Subcutaneous abdominal adipose tissue (tissue), 5 donors: ENCODE measurements at regions not wholly inside any gene's neighbourhood (a gene's known extent, or its start where the extent isn't known, plus 50 kb on each side); places are given as distances from the start of the nearest gene placed in this dataset.
"Not testable (repeated sequence)": the region's sequence is repeated elsewhere in the genome, so short reads cannot be mapped to it uniquely, and the experiment has no call there.

ENCODE experiments used
- H3K27ac ChIP-seq: one replicate; pipeline ENCODE4 v1.7.0; 2013; ENCODE audit warnings: low read depth, mild to moderate bottlenecking, inconsistent platforms, low read length, moderate library complexity
- H3K27me3 ChIP-seq, 5 donors: one replicate each; pipeline ENCODE4 v1.7.0; 2013; ENCODE audit warnings: low read length in 5 of 5, inconsistent platforms in 1 of 5; ENCODE audit not compliant: control insufficient read depth in 5 of 5, insufficient read depth in 4 of 5
- H3K36me3 ChIP-seq, 5 donors: one replicate each; pipeline ENCODE4 v1.7.0; 2013; ENCODE audit warnings: low read length in 5 of 5; ENCODE audit not compliant: control insufficient read depth in 5 of 5, insufficient read depth in 5 of 5
- H3K4me1 ChIP-seq, 5 donors: one replicate each; pipeline ENCODE4 v1.7.0; 2013; ENCODE audit warnings: low read length in 5 of 5, mild to moderate bottlenecking in 3 of 5, moderate library complexity in 1 of 5; ENCODE audit not compliant: control insufficient read depth in 5 of 5, insufficient read depth in 5 of 5
- H3K4me3 ChIP-seq, 5 donors: one replicate each; pipeline ENCODE4 v1.7.0; 2013; ENCODE audit warnings: low read length in 5 of 5, low read depth in 1 of 5
- H3K9ac ChIP-seq, 5 donors: one replicate each; pipeline ENCODE4 v1.7.0; 2013; ENCODE audit warnings: low read length in 5 of 5, mild to moderate bottlenecking in 4 of 5, moderate library complexity in 3 of 5
- H3K9me3 ChIP-seq, 5 donors: one replicate each; pipeline ENCODE4 v1.7.0; 2013; ENCODE audit warnings: low read length in 5 of 5; ENCODE audit not compliant: control insufficient read depth in 5 of 5
- donor health status: healthy.
- donor health status: healthy.
- donor health status: healthy.
- donor health status: healthy.
- donor health status: healthy.

DNA sequence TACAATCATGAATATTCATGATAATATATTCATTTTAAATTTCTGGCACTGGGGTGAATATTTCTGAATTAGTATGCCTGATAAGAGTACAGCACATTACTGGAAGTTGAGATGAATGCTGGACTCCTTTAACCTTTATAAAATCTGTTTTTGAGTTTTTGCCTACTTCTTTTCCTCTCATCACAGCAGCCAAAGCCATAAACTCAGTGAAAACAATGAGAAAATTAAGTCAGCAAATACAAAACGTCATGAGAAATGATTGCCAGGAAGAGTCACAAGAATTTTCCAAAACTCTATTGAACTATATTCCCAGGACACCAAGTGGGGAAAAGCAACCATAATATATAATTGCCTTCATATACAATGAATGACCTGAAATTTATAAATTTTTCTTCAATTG lies 837.6 kb downstream of the TBC1D32 start:
- H3K4me3 ChIP-seq = no peak overlapping the region
- H3K36me3 ChIP-seq = no peaks in the 10 kb centered on the region
- no peaks in the 10 kb centered on the region for H3K27me3 ChIP-seq
- H3K9ac ChIP-seq = no peak overlapping the region
- H3K27ac ChIP-seq = no peak overlapping the region
- H3K4me1 ChIP-seq = peaks cover 0 to 12% (median 0%) of the 10 kb centered on the region in 5 donors
- H3K9me3 ChIP-seq = no peaks in the 10 kb centered on the region

- H3K27ac ChIP-seq = no peak overlapping the region
- H3K9ac ChIP-seq = no peak overlapping the region
- no peaks in the 10 kb centered on the region for H3K9me3 ChIP-seq
- no peaks in the 10 kb centered on the region for H3K36me3 ChIP-seq
- H3K4me3 ChIP-seq = no peak overlapping the region
- H3K4me1 ChIP-seq = peaks cover 0 to 7% (median 0%) of the 10 kb centered on the region in 5 donors
- H3K27me3 ChIP-seq = no peaks in the 10 kb centered on the region
Observed at GRCh38 chr6:120493505-120493904, 840.8 kb downstream of the TBC1D32 start.

DNA sequence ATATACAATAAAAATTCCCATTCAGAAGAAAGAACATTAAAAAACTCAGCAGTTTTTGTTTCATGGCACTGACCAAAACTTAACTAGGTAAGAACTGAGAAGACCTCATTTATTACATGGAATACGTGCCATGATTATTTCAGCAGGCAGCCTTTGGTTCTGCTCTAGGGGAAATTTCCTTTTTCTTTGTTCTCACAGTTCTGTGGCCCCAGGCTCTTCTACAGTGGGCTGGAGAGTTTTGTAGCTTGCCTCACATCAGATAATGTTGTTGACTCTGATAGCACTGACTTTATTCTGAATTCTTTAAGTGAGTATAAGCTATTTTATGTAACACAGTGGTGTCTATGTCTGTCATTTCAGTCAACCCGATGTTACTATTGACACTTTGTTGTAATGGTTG lies 844.3 kb downstream of the TBC1D32 start:
- no peaks in the 10 kb centered on the region for H3K9me3 ChIP-seq
- no peak overlapping the region for H3K9ac ChIP-seq
- H3K36me3 ChIP-seq = no peaks in the 10 kb centered on the region
- peaks cover 0 to 3% (median 0%) of the 10 kb centered on the region in 5 donors for H3K4me1 ChIP-seq
- no peak overlapping the region for H3K27ac ChIP-seq
- H3K4me3 ChIP-seq = no peak overlapping the region
- H3K27me3 ChIP-seq = no peaks in the 10 kb centered on the region

DNA sequence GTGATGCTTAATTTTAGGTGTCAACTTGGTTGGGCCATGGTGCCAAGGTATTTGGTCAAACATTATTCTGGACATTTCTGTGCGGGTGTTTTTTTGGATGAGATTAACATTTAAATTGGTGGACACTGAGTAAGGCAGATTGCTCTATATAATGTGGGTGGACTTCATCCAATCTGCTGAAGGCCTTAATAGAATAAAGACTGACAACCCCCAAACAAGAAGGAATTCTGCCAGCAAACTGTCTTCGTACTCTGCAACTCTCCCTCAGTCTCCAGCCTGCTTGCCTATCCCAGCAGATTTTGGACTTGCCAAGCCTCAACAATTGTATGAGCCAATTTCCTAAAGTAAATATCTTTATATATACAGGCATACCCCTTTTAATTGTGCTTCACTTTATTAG lies 850.1 kb downstream of the TBC1D32 start:
- H3K9me3 ChIP-seq = peaks cover 2 to 8% (median 4%) of the 10 kb centered on the region in 5 donors
- H3K27me3 ChIP-seq = no peaks in the 10 kb centered on the region
- H3K9ac ChIP-seq = no peak overlapping the region
- H3K36me3 ChIP-seq = no peaks in the 10 kb centered on the region
- no peaks in the 10 kb centered on the region for H3K4me1 ChIP-seq
- no peak overlapping the region for H3K27ac ChIP-seq
- no peak overlapping the region for H3K4me3 ChIP-seq

DNA sequence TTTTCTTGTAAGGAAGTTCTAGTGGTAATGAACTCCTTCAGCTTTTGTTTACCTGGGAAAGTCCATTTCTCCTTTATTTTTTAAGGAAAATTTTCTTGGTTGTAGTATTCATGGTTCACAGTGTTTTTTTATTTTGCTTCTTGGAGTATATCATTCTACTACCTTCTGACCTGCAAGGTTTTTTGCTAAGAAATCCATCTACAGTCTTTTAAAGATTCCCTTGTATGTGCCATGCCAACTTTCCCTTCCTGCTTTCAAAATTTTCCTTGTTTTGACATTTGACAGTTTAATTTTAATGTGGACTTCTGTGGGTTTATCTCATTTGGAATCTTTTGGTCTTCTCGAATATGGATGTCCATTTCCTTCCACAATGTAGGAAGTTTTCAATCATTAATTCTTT lies 855.6 kb downstream of the TBC1D32 start:
- Histone ChIP-seq H3K27ac (no peak overlapping the region), H3K4me3 (no peak overlapping the region), H3K27me3 (no peaks in the 10 kb centered on the region), H3K9ac (no peak overlapping the region), H3K9me3 (peaks cover 4 to 19% (median 10%) of the 10 kb centered on the region in 5 donors), H3K36me3 (no peaks in the 10 kb centered on the region), H3K4me1 (no peaks in the 10 kb centered on the region)

GRCh38 chr6:120473804-120474203 lies 860.5 kb downstream of the TBC1D32 start:
- no peaks in the 10 kb centered on the region for H3K36me3 ChIP-seq
- no peaks in the 10 kb centered on the region for H3K4me1 ChIP-seq
- no peak overlapping the region for H3K27ac ChIP-seq
- no peak overlapping the region for H3K4me3 ChIP-seq
- no peak overlapping the region for H3K9ac ChIP-seq
- no peaks in the 10 kb centered on the region for H3K27me3 ChIP-seq
- H3K9me3 ChIP-seq = peaks cover 0 to 16% (median 10%) of the 10 kb centered on the region in 5 donors

DNA sequence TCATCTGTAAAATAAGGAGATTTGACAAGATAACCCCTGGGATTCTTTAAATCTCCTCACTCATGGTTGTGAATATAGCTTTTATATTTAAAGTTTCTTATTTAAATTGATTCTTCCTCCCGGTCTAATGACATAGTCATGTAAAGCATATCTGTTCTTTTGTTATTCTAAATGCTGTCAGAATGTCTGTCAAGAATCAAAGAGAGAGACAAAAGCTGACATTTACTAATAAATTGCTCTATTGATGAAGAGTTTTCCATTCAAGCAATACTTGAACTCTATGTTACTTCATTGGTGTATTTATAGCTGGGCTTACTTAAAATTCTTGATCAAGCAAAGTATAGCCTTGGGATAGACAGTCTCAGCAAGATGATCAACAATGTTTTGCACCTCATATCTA lies 865.8 kb downstream of the TBC1D32 start:
- no peaks in the 10 kb centered on the region for H3K4me1 ChIP-seq
- no peak overlapping the region for H3K9ac ChIP-seq
- no peaks in the 10 kb centered on the region for H3K27me3 ChIP-seq
- no peak overlapping the region for H3K4me3 ChIP-seq
- no peak overlapping the region for H3K27ac ChIP-seq
- peaks cover 0 to 8% (median 3%) of the 10 kb centered on the region in 5 donors for H3K9me3 ChIP-seq
- no peaks in the 10 kb centered on the region for H3K36me3 ChIP-seq

DNA sequence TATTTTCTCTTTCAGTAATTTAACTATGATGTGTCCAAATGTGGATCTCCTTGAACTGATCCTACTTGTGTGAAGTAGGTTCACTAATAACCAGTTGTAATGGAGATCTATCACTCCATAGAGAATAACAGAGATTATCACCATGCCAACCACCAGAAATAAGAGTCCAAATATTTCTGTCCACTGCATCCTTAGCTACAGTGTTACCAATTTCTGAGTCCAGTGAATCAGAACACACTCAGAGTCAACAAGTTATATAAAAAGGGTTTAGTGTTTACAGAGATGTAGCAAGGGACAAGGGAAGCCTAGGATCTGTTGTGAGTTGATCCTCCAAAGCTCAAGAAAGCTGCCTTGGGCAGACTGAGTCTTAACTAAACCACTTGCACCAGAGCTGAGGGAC lies 882.8 kb downstream of the TBC1D32 start:
- Histone ChIP-seq H3K27me3 (no peaks in the 10 kb centered on the region), H3K27ac (no peak overlapping the region), H3K4me1 (no peaks in the 10 kb centered on the region), H3K9me3 (peaks cover 0 to 3% (median 0%) of the 10 kb centered on the region in 5 donors), H3K9ac (no peak overlapping the region), H3K36me3 (no peaks in the 10 kb centered on the region), H3K4me3 (no peak overlapping the region)

DNA sequence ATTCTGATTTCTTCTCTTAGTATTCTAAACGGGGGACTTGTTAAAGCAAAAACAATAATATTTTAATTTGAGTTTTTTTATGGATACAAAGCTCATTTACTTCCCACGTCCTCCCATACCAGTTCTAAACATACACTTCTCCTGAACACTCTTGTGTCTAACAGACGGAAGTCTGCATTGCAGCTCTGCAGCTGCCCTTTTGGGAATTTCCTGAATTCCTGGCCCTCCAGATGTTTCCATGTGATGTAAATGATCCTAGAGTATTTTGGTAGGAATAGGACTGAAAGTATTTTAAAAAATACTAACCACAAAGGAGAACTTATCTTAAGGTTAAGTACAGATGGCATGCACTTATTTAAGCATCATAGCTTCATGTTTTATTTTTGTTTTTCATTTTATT lies 886.7 kb downstream of the TBC1D32 start:
- no peak overlapping the region for H3K9ac ChIP-seq
- no peaks in the 10 kb centered on the region for H3K27me3 ChIP-seq
- no peak overlapping the region for H3K4me3 ChIP-seq

DNA sequence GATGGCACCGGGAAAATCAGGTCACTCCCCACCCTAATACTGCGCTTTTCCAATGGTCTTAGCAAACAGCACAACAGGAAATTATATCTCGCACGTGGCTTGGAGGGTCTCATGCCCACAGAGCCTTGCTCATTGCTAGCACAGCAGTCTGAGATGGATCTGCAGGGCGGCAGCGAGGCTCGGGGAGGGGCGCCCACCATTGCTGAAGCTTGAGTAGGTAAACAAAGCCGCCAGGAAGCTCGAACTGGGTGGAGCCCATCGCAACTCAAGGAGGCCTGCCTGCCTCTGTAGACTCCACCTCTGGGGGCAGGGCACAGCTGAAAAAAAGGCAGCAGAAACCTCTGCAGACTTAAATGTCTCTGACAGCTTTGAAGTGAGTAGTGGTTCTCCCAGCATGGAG lies 901.4 kb downstream of the TBC1D32 start:
- not testable (repeated sequence) for H3K4me3 ChIP-seq, H3K9me3 ChIP-seq, H3K4me1 ChIP-seq, H3K36me3 ChIP-seq, H3K9ac ChIP-seq, H3K27me3 ChIP-seq, H3K27ac ChIP-seq

More for the DNA sequence above, 886.7 kb downstream of the TBC1D32 start:
- no peak overlapping the region for H3K27ac ChIP-seq
- H3K36me3 ChIP-seq = no peaks in the 10 kb centered on the region
- no peaks in the 10 kb centered on the region for H3K9me3 ChIP-seq
- no peaks in the 10 kb centered on the region for H3K4me1 ChIP-seq

- H3K4me1 ChIP-seq = no peaks in the 10 kb centered on the region
- no peaks in the 10 kb centered on the region for H3K36me3 ChIP-seq
- H3K9me3 ChIP-seq = peaks cover 0 to 7% (median 0%) of the 10 kb centered on the region in 5 donors
- H3K9ac ChIP-seq = no peak overlapping the region
- no peaks in the 10 kb centered on the region for H3K27me3 ChIP-seq
- no peak overlapping the region for H3K4me3 ChIP-seq
- H3K27ac ChIP-seq = no peak overlapping the region
Observed at GRCh38 chr6:120431841-120432240, 902.4 kb downstream of the TBC1D32 start.
